ENCODE measurements at regions not wholly inside any gene's neighbourhood (a gene's known extent, or its start where the extent isn't known, plus 50 kb on each side); places are given as distances from the start of the nearest gene placed in this dataset.

- H3K4me1 ChIP-seq (ENCODE audit: insufficient read depth, low read length), result no peaks in the 10 kb centered on the region
- H3K4me2 ChIP-seq (ENCODE audit: low read length), result no peak overlapping the region
- no peaks in the 10 kb centered on the region for H3K9me3 ChIP-seq (ENCODE audit: insufficient read depth, low read depth, low read length)
- DNase-seq (ENCODE audit: low read depth) (peak; percentile 73), FAIRE-seq (peak; percentile 69)
- Mint-ChIP-seq H3K9me3 (ENCODE audit: unreplicated experiment) (no peaks in the 10 kb centered on the region), H3K27ac (ENCODE audit: unreplicated experiment) (no peak overlapping the region), H3K36me3 (ENCODE audit: low read depth, unreplicated experiment) (peaks cover 2% of the 10 kb centered on the region), H3K4me1 (ENCODE audit: low read depth, unreplicated experiment) (no peaks in the 10 kb centered on the region), H3K27me3 (ENCODE audit: low read depth, unreplicated experiment) (no peaks in the 10 kb centered on the region), H3K4me3 (ENCODE audit: unreplicated experiment) (no peak overlapping the region)
- no peaks in the 10 kb centered on the region for H3K79me2 ChIP-seq (ENCODE audit: insufficient read depth, low read length)
- no peak overlapping the region for H3K9ac ChIP-seq (ENCODE audit: low read length)
- TF ChIP-seq CTCF (IDR thresholded peaks at IDR 0.05; ENCODE audit: insufficient read depth, low read depth, low read length) (no peak), EZH2 (IDR thresholded peaks at IDR 0.05; ENCODE audit: insufficient read depth, low read length) (no peak)
- H3K4me3 ChIP-seq (ENCODE audit: insufficient read depth, low read depth, low read length), result no peak overlapping the region
- H3K36me3 ChIP-seq (ENCODE audit: insufficient read depth, low read length), result no peaks in the 10 kb centered on the region
- H3K27me3 ChIP-seq (ENCODE audit: insufficient read depth, low read length), result no peaks in the 10 kb centered on the region
- H3K27ac ChIP-seq (ENCODE audit: low read depth, low read length), result no peak overlapping the region
- H2AFZ ChIP-seq (ENCODE audit: low read depth, low read length), result no peak overlapping the region
- H4K20me1 ChIP-seq (ENCODE audit: insufficient read depth, low read length), result no peaks in the 10 kb centered on the region
Measured at GRCh38 chr13:23488442-23488841, 54.9 kb upstream of the SACS start.

- H3K27ac Mint-ChIP-seq (ENCODE audit: unreplicated experiment), result no peak overlapping the region
- no peak for TF ChIP-seq EZH2 (IDR thresholded peaks at IDR 0.05; ENCODE audit: insufficient read depth, low read length)
- no peak for TF ChIP-seq CTCF (IDR thresholded peaks at IDR 0.05; ENCODE audit: insufficient read depth, low read depth, low read length)
- peaks cover 2% of the 10 kb centered on the region for H3K9me3 Mint-ChIP-seq (ENCODE audit: unreplicated experiment)
- H3K4me3 Mint-ChIP-seq (ENCODE audit: unreplicated experiment), result no peak overlapping the region
- H3K27me3 Mint-ChIP-seq (ENCODE audit: low read depth, unreplicated experiment), result no peaks in the 10 kb centered on the region
- peaks cover 2% of the 10 kb centered on the region for H3K36me3 Mint-ChIP-seq (ENCODE audit: low read depth, unreplicated experiment)
- FAIRE-seq (no peak), DNase-seq (ENCODE audit: low read depth) (no peak)
- Histone ChIP-seq H4K20me1 (ENCODE audit: insufficient read depth, low read length) (no peaks in the 10 kb centered on the region), H3K4me2 (ENCODE audit: low read length) (no peak overlapping the region), H2AFZ (ENCODE audit: low read depth, low read length) (no peak overlapping the region), H3K4me1 (ENCODE audit: insufficient read depth, low read length) (peaks cover 8% of the 10 kb centered on the region), H3K27me3 (ENCODE audit: insufficient read depth, low read length) (no peaks in the 10 kb centered on the region), H3K9ac (ENCODE audit: low read length) (no peak overlapping the region), H3K27ac (ENCODE audit: low read depth, low read length) (peak overlapping the region; percentile 51), H3K36me3 (ENCODE audit: insufficient read depth, low read length) (no peaks in the 10 kb centered on the region), H3K79me2 (ENCODE audit: insufficient read depth, low read length) (no peaks in the 10 kb centered on the region), H3K4me3 (ENCODE audit: insufficient read depth, low read depth, low read length) (no peak overlapping the region), H3K9me3 (ENCODE audit: insufficient read depth, low read depth, low read length) (peaks cover 2% of the 10 kb centered on the region)
- H3K4me1 Mint-ChIP-seq (ENCODE audit: low read depth, unreplicated experiment), result peaks cover 34% of the 10 kb centered on the region
Measured at GRCh38 chr13:23496255-23496654, 62.8 kb upstream of the SACS start.

- DNase-seq (ENCODE audit: low read depth) (no peak), FAIRE-seq (peak; percentile 45)
- no peaks in the 10 kb centered on the region for H3K27me3 Mint-ChIP-seq (ENCODE audit: low read depth, unreplicated experiment)
- no peak overlapping the region for H3K4me3 ChIP-seq (ENCODE audit: insufficient read depth, low read depth, low read length)
- no peaks in the 10 kb centered on the region for H4K20me1 ChIP-seq (ENCODE audit: insufficient read depth, low read length)
- peaks cover 2% of the 10 kb centered on the region for H3K36me3 Mint-ChIP-seq (ENCODE audit: low read depth, unreplicated experiment)
- peak overlapping the region; percentile 23 for H3K9ac ChIP-seq (ENCODE audit: low read length)
- H3K79me2 ChIP-seq (ENCODE audit: insufficient read depth, low read length), result no peaks in the 10 kb centered on the region
- peaks cover 2% of the 10 kb centered on the region for H3K9me3 Mint-ChIP-seq (ENCODE audit: unreplicated experiment)
- H3K4me2 ChIP-seq (ENCODE audit: low read length), result no peak overlapping the region
- peaks cover 10% of the 10 kb centered on the region for H3K4me1 ChIP-seq (ENCODE audit: insufficient read depth, low read length)
- H2AFZ ChIP-seq (ENCODE audit: low read depth, low read length), result no peak overlapping the region
- H3K27ac ChIP-seq (ENCODE audit: low read depth, low read length), result peak overlapping the region; percentile 51
- H3K4me1 Mint-ChIP-seq (ENCODE audit: low read depth, unreplicated experiment), result peaks cover 39% of the 10 kb centered on the region
- H3K36me3 ChIP-seq (ENCODE audit: insufficient read depth, low read length), result no peaks in the 10 kb centered on the region
- no peak for TF ChIP-seq EZH2 (IDR thresholded peaks at IDR 0.05; ENCODE audit: insufficient read depth, low read length)
- no peak for TF ChIP-seq CTCF (IDR thresholded peaks at IDR 0.05; ENCODE audit: insufficient read depth, low read depth, low read length)
- H3K4me3 Mint-ChIP-seq (ENCODE audit: unreplicated experiment), result no peak overlapping the region
- H3K27ac Mint-ChIP-seq (ENCODE audit: unreplicated experiment), result peak overlapping the region; percentile 31
- H3K9me3 ChIP-seq (ENCODE audit: insufficient read depth, low read depth, low read length), result peaks cover 2% of the 10 kb centered on the region
- no peaks in the 10 kb centered on the region for H3K27me3 ChIP-seq (ENCODE audit: insufficient read depth, low read length)
Measured at GRCh38 chr13:23497191-23497590, 63.7 kb upstream of the SACS start.
